ENCODE measurements at regions not wholly inside any gene's neighbourhood (a gene's known extent, or its start where the extent isn't known, plus 50 kb on each side); places are given as distances from the start of the nearest gene placed in this dataset.

DNA sequence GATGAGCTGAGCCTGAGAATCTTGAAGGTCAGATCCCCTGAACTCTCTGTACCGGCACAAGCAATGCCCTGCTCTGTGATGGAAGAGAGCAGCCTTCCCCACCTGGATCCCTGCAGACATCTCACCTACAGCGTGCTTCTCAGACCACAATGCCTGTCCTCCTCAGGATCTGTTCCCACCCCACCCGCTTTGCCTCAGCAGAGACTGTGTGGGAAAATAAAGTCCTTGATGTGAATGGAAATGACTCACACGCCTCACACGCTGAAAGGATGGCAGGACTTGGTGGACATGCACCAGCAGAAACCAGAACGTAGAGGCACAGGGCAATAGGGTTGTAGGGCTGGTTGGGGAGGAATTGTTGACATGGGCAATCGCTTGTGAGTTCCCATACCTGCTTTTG is 117.9 kb upstream of the POU3F3 start:
- DNase-seq, result no peak

DNA sequence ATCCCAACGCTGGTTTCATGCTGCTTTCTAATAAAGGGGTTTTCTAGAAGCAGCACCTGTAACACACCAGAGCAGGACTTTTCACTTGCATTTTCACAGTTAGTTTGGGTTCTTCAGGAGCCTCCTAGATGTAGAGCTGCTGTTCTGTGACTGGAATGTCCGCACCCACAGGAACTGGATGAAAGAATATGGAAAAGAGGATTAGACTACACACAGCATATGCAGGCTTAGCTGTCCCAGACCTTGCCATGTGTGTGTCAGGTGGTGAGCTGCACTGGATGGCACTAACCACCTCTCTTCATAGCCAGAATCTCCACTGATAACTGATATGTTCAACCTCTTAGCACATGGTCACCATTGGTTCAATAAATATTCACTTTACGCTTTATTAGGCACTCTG is 112.1 kb upstream of the POU3F3 start:
- DNase-seq, result no peak

DNA sequence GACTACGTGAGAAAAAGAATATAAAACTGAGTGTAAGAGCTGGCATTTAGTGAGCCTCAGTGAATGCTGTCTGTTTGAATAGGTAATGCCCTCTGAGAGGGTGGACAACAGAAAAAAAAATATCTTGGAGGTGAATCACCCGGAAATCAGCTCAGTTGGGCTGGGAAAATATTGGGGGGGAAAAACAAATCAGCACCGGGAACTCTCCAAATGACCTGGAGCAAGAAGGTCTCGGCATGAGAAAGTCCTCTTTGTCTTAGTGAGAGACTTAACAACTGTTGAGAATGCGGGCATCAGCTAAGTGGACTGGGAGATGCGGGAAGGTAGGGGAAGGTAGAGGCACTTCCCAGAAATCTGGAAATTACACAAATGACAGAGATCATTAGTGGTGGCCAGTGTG is 109.4 kb upstream of the POU3F3 start:
- DNase-seq, result no peak

DNA sequence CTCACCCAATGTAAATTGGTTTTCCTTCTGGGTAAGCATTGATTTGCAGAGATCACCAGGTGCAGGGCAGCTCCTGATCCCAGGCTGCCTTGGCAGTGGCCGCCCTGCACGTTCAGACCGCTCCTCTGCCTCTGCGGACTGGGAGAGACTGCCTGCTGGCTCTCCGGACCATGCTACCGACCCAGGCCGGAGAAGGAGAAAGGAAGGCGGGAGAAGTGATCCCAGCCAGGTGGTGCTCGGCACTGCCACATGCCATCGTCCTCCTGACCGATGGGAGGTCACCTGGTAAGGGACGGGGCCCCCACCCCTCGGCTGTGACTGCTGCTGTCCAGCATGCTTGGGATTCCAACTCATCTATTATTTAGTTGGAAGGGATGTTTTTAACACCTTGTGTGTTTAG is 108.1 kb upstream of the POU3F3 start:
- no peak for DNase-seq

DNA sequence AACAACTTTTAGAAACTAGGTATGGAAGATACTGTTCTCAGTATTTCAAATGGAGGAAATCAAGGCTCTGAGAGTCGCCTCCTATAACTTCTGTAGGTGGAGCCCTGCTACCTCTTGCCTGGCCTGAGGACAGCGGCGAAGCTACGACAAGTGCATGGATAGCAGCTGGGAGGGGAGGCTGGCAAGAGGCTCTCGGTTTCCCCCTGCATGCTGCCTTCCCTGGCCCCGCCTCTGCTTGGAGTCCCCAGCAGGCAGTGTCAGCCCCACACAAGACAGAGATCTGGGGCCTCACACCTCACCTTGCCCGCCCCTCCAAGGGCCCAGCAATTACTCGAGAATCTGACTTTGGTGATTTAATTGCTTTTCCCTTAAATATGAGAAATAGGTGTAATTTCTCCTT is 107.6 kb upstream of the POU3F3 start:
- DNase-seq, result no peak

DNA sequence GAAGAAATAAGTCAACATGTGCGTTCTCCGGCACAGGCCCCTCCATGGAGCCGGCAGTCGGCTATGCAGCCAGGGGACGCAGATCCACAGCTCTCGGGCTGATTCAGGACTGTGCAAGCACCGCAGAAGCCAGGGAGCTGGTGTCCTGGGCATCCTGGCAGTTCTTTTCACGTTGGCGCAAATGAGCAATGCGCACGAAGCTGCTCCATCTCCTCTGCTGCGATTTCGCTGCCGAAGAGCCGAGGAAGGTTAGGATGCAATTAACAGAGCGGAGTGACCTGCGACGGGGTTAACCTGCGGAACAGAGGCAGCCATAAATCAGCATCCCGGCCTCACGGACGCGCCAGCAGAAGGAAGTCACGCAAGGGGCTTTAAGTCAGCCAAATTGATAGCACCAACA is 107.1 kb upstream of the POU3F3 start:
- DNase-seq, result no peak

DNA sequence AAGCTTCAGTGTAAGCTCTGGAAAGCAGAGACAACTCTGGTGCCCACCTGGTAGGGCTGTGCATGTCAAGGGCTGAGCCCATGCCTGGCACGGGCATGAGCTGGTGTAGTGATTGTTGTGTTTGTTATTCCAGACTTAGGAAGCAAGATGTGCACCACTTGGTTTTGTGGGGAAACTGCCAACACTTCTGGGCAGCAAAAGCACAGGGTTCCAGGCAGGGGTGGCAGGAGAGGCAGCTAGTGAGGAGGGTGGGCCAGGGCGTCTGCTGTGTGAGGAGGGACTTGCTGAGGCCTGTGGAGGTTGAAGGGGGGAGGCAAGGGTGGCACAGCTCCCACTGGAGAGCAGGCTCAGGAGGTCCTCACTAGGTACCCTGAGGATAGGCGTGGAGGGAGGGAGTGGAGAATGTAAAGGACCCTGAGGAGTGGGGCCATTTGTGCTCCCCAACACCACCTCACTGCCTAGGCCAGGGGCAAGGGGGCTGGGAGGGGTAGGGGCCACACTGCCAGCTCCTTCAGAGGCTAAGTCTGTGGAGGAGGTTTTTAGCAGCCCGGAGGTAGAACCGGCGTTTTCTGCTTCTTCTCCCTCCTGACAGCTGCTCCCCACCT is 104.0 kb upstream of the POU3F3 start:
- no peak for DNase-seq

DNA sequence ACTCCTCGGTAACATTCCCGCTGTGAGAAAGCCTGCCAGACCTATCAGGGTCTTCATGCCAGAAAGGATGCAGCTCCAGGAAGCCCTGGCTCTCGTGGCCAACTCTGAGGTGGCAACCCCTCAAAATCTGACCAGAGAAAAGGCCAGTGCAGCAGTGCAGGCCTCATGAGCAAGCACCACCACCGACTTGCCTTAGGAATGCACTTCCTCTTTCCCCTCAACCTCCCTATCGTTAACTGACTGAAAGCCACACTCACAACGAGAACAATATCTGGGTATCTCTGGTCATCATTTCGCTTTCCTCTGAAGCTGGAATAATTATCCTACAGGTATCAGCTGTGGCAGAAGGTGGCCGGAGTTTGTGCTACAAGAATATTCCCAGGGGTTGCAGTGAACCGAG is 101.4 kb upstream of the POU3F3 start:
- no peak for DNase-seq

DNA sequence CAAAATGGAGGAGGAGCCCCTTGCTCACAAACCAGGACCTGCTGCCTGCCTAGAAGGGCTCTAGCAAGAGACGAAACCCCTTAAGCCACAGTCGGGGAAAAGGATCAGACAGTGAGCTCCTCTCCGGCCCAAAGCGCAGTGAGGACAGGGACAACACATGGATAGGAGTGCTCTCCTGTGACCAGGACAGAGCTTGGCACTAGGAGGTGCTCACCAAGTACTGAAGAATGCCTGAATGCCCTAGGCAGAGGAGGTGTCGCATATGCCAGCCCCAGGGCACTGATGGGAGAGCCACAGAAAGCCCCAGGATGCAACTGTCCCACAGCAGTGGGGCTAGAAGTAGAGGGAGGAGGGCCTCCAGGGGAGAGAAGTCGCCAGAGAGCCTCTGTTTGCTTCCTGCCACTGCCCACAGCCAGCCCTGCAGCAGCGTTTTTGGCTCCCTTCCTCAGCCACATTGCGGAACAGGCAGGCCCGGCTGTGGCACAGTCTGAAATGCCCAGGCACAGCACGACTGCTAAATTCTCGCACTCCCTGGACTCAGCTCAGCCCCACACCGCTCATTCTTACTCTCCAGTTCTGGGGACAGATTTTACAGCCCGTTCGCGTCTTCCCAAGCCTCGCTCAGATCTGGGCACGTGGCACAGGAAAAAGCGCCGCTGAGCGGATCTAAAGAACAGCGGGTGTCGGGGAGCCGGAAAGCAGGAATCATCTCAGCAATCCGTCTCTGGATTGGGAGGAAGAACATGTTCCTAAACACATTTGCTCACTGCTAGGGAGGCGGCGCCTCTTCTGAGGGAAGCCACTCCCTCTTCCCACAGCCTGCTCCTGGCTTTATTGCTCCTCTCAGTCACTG is 98.7 kb upstream of the POU3F3 start:
- no peak for DNase-seq

DNA sequence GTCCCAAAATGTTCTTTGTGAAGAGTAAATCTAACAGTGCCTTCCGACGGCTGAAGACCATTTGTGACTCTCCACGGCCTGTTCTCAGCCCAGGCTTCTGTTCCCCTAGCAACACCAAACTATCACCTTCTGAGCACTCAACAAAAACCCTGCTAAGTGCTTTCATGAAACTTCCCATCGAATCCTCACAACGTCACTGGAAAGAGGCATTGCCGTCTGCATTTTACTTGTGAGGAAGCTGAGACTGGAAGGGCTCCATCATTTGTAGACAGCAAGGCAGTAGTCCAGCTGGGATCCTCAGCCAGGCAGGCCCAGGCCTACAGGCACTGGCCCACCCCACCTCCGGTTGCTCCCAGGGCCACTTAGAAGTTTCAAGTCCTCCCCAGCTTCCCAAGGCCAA is 97.8 kb upstream of the POU3F3 start:
- DNase-seq, result no peak

DNA sequence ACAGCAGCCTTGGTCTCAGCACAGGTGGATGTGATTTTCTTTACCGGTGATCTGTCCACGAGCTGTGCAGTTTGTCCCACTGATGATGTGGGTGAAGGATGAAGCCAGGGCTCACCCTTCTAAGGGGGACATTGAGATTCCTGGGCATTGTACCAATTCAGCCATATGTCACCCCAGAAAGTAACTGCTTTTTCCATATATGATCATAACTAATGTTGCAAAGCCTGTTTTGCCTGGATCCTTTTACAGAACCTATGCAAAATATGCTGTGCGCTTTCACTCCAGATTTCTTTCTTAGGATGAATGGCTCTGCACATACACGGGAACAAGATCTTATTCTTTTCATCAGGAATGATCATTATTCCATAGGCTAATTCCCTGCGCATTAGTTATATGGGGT is 96.9 kb upstream of the POU3F3 start:
- no peak for DNase-seq

DNA sequence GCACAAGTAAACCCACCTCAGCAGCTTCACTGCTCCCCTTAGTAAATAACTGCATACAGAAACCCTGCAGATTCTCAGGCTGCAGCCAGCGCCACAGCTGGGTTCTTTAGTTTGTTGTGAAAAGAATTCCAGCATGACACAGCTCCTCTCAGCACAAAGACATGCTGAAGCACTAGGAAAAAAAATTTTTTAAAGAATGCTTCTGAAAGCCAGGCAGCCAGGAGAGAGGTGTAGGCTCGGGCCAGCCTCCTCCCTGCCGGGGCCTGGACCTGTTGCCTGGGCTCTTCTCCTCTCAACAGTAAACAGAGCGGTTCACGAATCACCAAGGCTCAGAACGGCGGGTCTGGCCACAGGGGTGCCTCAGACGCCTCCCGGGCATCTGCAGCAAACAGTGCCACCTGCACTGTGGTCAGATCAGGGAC is 95.7 kb upstream of the POU3F3 start:
- no peak for DNase-seq

DNA sequence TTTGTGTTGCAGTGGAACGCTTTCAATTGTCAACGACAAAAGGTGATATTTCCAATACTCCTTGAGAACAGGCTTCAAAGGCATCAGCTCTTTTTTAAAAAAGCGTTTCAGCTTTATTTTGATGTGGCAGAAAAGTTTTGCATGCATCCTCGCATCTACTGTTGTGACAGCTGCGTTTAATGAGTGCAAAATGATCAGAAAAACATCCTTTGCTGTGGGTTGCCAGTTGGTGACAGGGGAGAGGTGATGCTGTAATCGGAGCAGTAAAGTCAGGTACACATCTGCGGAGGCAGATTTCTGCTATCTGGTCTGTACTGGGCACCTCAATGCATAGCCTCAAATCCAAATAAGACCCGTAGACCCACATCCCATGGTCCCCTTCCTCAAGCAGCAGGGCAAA is 91.9 kb upstream of the POU3F3 start:
- DNase-seq, result no peak

DNA sequence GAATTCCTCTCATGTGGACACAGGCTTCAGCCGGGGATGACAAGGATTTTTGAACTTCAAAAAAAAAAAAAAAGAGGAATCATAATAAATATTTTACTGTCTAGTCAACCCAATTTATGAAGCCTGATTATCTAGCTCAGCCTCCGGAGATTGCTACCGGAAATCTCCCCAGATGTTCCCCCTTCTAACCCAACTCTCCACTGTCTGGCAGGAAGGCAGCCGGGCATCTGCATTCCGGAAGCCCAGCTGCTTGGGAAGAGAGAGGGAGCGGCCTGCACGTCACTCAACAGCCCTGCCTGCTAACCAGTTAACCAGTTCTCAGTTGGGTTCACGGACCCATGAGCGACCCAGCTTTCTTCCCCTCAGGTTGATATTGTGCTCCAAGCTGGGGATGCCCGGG is 87.2 kb upstream of the POU3F3 start:
- DNase-seq, result no peak

DNA sequence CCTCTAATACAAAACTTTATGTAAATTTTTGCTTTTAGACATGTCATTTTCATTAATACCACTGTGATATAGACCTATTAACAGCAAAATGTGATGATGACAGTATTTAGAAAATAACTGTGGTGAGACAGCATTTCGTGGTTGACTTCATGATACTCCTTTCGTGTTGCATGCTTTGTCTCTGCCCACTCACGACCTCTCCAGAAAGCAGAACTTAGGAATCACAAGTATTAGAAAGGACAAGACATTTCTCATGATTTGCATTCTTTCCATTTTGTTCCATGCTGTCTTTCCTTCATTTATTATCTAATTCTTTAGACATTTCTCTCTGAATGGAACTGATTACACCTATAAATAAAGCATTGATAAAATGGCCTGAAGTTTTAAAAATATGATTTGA is 85.2 kb upstream of the POU3F3 start:
- DNase-seq, result no peak

DNA sequence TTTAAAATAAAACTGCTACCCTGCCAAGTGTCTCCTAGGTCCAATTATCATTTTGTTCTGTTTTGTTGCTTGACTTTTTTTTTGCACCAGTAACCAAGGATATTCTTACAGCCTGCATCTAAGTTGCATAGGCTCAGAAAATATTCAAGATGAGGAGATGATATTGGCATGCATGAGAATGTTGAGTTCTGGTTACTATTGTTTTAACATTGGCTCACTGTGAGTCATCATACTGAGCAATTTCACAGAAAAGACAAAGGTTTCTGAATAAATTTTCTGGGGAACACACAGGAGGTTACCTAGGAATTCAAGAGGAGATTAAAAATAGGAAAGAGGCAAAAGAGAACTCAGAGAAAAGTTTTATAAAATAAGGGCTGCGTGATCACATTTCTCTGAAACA is 84.8 kb upstream of the POU3F3 start:
- no peak for DNase-seq

DNA sequence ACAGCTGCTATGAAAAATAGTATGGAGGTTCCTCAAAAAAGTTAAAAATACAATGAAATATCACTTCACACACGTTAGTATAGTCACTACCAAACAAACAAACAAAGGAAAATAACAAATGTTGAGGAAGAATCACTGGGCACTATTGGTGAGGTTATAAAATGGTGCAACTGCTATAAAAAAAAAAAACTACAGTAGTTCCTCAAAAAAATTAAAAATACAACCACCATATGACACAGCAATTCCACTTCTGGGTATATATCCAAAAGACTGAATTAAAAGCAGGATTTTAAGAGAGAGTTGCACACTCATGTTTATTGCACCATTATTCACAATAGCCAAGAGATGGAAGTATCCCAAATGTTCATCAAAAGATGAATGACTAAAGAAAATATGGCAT is 80.9 kb upstream of the POU3F3 start:
- DNase-seq, result no peak

DNA sequence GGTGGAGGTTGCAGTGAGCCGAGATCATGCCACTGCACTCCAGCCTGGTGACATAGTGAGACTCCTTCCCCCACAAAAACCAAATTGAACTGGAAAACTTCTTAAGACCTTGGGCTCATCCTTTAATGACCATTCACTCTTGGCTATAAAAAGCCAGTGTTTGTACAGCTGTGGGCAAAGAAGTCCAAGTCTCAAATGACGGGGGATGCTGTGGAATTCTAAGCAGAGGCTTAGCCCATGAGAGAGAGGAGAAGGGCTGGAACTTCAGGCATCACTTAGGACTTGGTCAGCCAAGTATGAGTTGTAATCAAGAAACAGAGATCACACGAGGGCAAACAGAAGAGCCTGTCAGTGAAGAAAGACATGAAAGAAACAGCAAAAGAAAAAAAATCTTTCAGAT is 79.3 kb upstream of the POU3F3 start:
- DNase-seq, result no peak

DNA sequence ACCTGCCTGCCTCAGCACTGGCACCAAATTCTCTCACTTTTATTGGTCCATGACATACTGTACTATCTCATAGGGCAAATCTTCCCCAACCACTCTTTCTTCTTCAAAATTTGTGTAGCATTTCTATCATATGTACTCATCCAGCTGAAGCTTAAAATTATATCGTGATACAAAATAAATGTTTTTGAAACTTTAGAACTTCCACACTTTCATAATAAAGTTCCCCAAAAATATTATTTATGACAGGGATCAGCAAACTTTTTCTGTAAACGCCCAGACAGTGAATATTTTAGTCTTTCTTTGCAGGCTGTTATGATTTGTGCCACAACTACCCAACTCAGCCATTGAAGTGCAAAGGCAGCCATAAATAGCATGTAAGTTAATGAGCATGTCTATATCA is 76.2 kb upstream of the POU3F3 start:
- DNase-seq, result no peak

DNA sequence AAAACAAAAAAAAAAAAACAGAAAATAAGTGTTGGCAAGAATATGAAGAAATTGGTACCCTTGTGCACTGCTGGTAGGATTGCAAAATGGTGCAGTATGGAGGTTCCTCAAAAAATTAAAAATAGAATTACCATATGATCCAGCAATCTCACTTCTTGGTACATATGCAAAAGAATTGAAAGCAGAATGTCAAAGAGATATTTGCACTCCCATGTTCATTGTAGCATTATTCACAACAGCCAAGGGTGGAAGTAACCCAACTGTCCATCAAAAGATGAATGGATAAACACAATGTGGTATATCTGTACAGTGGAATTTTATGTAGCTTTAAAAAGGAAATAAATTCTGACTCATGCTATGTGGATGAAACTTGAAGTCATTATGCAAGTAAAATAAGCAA is 72.8 kb upstream of the POU3F3 start:
- no peak for DNase-seq

DNA sequence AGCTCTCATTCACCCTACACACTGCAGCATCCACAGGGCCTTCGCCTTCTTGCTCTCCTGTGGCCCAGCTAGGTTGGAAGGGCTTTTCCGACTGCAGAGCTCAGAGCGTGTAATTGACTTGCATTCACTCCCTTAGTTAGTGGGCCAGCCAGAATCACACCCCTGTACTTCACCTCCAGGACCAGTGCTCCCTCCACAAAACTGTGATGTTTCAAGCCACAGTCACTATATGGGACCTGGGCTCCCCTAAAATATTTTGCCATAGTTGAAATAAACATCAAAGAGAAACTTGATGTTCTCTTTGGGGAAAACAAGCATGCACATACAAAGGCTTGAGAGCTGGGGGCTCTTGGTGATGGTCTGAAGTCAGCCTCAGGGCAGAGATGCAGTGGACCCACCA is 69.7 kb upstream of the POU3F3 start:
- no peak for DNase-seq

DNA sequence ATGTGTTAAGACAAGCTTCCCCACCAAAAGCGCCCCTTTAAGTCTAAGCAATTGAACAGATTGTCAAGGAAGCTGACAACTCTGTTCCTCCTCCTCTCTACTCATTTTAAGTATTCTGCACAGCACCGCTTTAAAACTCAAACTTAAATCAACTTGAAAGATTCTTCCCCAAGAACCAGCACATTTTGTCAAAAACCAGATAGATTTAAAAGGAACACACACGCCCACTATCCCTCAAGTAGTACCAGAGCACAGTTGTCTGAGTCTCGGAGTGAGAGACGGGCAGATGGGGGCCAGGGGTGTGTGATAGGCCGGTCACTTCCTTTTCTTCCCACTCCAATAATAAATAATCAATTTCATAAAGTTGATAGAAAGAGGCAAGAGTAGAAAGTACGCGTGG is 67.7 kb upstream of the POU3F3 start:
- no peak for DNase-seq

DNA sequence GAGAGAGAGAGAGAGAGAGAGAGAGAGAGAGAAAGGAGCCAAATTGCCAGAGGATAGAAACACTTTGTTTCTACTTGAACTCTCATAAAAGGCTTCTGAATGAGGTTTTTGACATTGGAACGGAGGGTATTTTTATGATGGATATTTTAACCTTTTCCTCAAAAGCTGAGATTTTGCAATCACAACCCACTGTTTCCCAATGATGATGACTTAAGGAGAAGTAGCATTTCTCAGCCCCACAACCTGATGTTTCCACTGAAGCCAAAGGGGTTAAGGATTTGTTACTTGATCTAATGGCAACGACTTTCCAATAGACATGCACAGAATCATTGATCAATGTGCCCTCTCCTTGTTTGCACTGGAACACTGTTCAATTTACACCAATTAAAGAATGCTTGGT is 67.1 kb upstream of the POU3F3 start:
- no peak for DNase-seq

DNA sequence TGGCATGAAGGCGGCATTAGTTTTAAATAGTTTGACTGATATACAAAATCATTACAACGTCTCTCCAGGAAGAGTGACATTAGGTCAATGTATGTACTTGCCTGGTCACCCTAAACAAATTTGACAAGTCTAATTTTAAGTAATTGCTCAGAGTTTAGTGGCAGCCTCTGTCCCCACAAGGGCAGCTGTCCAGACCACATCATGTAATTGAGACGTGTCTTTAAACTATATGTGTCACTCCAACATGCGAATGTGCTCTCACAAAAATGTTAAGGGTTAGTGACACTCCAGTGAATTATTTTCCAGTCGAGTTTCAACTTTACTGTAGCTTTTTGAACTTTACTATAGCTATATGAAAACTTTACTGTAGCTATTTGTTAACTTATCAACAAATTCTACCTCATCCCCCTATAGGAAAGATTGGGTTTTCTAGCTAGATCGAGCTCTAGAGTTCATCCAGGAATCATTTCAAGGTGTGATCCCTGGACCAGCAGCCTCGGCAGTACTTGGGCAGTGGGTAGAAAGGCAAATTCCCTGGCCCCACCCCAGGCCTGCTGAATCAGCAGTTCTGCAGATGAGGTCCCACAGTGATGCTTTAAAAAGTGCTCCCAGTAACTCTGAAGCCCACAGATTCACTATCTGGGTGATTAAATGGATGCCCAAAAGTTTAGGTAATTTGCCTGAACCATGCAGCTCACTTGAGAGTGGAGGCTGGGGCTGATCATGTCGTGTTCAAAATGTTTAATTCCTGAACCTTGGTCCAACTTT is 66.4 kb upstream of the POU3F3 start:
- DNase-seq, result no peak

Measured in activated CD4-positive, alpha-beta T cell treated with anti-CD3 and anti-CD28 coated beads, Interleukin-2, amount 50 U/mL, for 16 hours (primary cell).